D721Med (cell line): ENCODE measurements at regions not wholly inside any gene's neighbourhood (a gene's known extent, or its start where the extent isn't known, plus 50 kb on each side); places are given as distances from the start of the nearest gene placed in this dataset.

Experiments
- DNase-seq: peaks from one replicate; pipeline ENCODE4 v3.0.0; 2011; ENCODE audit warnings: low spot score; ENCODE audit not compliant: insufficient read length
- FAIRE-seq: peaks from 2 replicates; lab custom pipeline; 2011; peaks lifted over from hg19 to GRCh38; lab: Jason Lieb, UNC
- TF ChIP-seq, protein P1 (sequence below): IDR thresholded peaks from 2 replicates; pipeline ENCODE4 v1.5.1; 2012; ENCODE audit warnings: mild to moderate bottlenecking, control low read depth; ENCODE audit not compliant: insufficient read depth; ENCODE audit errors: missing control alignments

DNA sequence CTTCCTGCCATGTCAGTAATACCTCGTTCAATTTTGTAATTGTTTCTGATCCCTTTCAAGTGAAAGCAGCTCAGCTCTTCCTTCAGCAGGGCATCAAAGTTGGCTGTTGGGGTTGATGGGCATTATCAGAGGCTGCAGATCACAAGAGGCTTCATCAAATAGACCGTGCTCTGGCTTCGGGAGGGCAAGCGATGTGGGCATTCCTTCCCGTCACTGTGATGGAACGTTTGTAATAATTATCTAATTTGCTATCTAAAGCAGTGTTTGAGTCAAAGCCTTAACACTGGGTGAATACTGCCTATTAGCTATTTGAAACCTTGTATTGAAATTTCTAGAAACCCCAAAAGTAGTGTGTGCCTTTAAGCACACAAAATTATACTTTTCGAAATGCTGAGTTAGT, 170.1 kb downstream of the OTUD1 start:
- TF ChIP-seq, protein P1, sequence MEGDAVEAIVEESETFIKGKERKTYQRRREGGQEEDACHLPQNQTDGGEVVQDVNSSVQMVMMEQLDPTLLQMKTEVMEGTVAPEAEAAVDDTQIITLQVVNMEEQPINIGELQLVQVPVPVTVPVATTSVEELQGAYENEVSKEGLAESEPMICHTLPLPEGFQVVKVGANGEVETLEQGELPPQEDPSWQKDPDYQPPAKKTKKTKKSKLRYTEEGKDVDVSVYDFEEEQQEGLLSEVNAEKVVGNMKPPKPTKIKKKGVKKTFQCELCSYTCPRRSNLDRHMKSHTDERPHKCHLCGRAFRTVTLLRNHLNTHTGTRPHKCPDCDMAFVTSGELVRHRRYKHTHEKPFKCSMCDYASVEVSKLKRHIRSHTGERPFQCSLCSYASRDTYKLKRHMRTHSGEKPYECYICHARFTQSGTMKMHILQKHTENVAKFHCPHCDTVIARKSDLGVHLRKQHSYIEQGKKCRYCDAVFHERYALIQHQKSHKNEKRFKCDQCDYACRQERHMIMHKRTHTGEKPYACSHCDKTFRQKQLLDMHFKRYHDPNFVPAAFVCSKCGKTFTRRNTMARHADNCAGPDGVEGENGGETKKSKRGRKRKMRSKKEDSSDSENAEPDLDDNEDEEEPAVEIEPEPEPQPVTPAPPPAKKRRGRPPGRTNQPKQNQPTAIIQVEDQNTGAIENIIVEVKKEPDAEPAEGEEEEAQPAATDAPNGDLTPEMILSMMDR: no peak
- DNase-seq: no peak
- no peak for FAIRE-seq

DNA sequence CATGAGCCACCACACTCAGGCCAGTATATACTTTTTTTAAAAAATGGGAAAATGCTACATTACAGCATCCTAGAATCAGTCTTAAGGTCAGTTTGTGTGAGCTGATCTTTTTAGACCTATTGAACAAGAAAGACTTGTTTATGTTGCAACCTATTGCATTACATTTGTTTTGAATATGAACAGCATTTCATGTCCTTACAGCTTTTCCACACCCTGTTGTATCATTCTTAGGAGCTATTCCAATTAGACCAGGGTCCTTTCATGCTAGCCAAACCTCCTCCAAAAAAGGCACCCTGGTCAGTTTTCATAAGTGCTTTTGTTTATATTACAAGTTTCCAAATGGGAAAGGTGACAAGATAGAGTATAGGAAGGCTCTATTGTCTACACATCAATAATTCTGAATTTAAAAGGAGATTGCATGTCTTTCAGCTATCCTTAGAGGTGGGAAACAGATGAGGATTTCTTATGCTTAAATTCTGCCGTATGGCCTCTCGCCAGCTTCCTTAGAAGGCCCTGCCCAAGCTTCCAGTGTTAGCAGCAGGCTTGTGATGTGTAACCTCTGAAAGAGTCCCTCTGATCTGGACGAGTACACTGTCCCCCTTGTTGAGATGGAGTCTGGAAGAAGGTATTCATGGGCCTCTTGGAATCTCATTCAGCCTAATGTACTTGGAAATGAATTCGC, 171.9 kb downstream of the OTUD1 start:
- TF ChIP-seq, protein P1: no peak
- FAIRE-seq (no peak), DNase-seq (no peak)

DNA sequence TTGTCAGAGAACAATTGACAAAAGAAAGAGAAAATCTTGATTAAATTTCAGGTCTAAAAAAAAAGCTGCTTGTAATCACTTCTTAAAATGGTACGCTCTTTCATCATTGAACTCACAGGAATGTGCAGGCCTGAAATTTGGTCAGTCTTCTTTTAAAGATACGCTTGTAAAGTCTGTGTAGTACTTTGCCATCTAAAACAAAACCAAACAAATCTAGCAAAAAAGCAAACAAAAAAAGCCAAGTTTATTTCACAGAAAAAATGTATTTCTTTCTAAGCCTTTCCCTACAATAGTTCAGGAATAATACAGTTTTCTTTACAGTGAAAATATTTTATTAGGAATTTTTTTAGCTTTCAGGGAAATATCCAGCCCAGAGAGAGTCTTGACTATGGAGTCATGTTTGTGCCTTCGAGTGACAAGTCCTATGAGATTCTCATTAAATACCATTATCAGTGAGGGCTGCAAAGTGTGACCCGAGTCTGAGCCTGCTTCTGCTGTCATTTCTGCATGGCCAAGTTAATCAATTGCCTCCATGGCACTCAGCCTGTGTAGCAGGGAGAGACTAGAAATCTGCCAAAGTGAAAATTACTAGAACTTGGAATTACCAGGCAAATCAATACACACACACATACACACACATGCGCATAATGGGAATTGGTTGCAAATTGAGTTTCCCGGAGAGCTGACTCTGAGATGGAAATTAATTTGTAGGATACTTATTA, 172.6 kb downstream of the OTUD1 start:
- DNase-seq (no peak), FAIRE-seq (no peak)
- TF ChIP-seq, protein P1: no peak

DNA sequence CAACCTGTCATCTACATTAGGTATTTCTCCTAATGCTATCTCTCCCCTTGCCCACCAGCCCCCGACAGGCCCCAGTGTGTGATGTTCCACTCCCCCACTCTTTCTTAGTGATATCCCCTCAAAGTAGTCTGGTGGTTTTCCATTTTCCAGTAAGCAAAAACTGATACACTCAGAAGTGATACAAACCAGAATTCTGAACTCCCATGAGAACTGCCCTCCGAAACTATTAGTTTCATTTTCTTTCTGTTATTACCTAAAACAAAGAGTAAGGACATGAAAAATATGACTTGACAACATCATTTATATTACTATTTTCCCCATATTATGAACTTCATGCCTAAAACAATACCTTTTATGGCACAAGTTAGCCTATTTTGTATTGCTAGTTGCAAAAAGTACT, 175.0 kb downstream of the OTUD1 start:
- FAIRE-seq (no peak), DNase-seq (no peak)
- TF ChIP-seq, protein P1: no peak

DNA sequence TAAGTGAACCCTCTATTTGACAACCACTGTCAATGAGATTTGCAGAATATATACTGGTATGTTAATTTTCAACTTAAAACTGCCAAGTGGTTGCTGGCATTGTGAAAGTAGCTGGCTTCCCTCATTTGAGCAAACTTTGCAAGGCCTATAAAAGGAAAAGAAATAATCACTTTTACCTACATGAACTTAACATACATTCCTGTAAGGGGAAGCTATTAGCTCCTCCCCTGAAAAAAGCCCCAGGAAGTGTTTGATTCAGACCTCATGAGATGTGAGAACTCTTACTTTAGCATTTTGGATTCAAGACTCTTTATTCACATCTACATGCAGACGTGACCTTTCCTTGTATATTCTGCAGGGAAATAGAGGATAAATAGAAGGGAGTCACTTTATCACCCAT, 175.6 kb downstream of the OTUD1 start:
- FAIRE-seq (no peak), DNase-seq (no peak)
- TF ChIP-seq, protein P1: no peak

DNA sequence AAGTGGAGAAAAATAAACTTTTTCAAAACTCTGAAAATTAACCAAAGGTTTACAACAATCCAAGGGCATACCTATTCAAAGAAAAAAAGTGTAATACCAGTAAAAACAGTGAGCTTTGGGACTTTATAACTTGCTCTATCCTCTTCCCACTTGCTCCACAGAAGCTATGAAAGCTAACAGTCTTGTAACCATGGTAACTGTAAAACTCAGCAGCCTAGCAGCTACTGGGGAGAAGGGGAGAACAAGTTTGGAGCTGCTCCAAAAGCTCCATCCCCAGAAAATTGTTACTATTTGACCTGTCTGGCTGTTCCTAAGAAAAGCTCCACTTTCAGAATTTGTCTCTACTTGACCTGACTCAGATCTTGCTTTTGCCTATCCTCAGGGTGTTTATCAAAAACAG, 191.5 kb downstream of the OTUD1 start:
- FAIRE-seq: no peak
- TF ChIP-seq, protein P1: no peak
- DNase-seq: no peak

DNA sequence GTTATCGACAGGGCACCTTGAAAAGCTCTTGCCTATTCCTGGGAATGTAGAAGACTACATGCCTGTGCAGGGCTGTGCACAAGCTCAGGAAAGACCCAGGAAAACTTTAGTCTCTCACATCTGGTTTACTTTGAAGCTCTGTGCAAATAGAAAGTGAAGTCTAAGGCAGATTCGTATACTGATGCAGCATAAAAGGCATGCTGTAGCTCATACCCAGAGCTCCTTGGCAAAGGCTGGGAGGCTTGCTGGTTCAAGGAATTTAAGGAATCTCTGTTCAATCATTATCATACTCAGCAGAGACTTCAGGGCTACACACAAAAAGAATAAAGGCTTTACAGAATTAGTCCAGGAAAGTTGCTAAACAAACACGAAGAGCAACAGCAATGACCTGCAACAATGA, 192.0 kb downstream of the OTUD1 start:
- DNase-seq: no peak
- FAIRE-seq: no peak
- TF ChIP-seq, protein P1: no peak
